ENCODE measurements at regions not wholly inside any gene's neighbourhood (a gene's known extent, or its start where the extent isn't known, plus 50 kb on each side); places are given as distances from the start of the nearest gene placed in this dataset.

DNA sequence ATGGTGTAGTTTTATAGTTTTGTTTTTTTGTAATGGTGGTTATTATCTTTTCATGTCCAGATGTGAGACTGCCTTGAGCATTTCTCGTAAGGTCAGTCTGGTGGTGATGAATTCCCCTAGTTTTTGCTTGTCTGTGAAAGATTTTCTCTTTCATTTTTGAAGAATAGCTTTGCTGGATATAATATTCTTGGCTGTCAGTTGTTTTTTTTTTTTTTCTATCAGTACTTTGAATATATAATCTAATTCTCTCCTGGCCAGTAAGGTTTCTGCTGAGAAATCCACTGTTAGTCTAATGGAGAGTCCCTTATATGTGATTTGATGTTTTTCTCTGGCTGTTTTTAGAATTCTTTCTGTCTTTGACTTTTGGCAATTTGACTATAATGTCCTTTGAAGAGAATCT is 106.9 kb downstream of the CARTPT start:
- no peak overlapping the region for H3K27ac ChIP-seq
- H3K9me3 ChIP-seq: peaks cover 0 to 22% (median 0%) of the 10 kb centered on the region in 3 donors
- no peak overlapping the region for H3K4me3 ChIP-seq
- no peaks in the 10 kb centered on the region for H3K27me3 ChIP-seq
- intact Hi-C loops (cut with DNase I; ENCODE audit: low total_unique reads): no loop called here
- TF ChIP-seq, protein P1, sequence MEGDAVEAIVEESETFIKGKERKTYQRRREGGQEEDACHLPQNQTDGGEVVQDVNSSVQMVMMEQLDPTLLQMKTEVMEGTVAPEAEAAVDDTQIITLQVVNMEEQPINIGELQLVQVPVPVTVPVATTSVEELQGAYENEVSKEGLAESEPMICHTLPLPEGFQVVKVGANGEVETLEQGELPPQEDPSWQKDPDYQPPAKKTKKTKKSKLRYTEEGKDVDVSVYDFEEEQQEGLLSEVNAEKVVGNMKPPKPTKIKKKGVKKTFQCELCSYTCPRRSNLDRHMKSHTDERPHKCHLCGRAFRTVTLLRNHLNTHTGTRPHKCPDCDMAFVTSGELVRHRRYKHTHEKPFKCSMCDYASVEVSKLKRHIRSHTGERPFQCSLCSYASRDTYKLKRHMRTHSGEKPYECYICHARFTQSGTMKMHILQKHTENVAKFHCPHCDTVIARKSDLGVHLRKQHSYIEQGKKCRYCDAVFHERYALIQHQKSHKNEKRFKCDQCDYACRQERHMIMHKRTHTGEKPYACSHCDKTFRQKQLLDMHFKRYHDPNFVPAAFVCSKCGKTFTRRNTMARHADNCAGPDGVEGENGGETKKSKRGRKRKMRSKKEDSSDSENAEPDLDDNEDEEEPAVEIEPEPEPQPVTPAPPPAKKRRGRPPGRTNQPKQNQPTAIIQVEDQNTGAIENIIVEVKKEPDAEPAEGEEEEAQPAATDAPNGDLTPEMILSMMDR (IDR thresholded peaks at IDR 0.05): no peak
- DNase-seq: no peak
- peaks cover 0 to 22% (median 19%) of the 10 kb centered on the region in 4 donors for H3K4me1 ChIP-seq
- no peaks in the 10 kb centered on the region for H3K36me3 ChIP-seq

DNA sequence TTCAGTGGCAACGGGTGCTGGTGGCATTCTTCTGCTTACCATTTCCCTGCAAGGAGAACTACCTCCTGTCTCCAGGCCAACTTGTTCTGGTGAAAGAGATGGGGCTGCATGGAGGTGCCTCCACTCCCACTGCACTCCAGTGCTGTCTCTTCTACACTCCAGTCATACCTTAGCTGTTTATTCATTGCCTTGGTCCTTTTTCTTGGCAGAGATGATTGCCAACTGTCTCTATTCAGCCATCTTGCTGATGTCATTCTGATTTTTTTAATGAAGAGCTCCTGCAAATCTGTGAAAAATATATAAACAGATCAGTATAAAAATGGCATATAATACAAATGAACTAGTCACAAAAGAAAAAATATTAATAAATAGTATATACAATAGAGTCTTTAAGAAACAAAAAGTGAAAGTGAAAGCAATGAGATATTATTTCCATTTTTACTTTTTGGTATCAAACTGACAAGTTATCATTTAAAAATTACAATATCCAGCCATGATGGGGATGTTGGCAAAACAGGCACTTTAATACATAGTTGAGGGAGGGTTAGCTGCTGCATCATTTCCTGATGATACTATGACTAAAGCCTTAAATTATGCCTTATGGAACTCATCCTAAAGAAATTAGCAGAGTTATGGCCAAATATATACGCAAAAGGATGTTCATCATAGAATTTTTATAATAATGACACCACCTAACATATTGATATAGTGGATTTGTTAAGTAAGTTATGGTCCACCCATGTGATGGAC is 109.4 kb downstream of the CARTPT start:
- TF ChIP-seq, protein P1 (IDR thresholded peaks at IDR 0.05): no peak
- peaks cover 0 to 30% (median 23%) of the 10 kb centered on the region in 4 donors for H3K4me1 ChIP-seq
- no peaks in the 10 kb centered on the region for H3K27me3 ChIP-seq
- no peak for DNase-seq
- peaks cover 0 to 13% (median 0%) of the 10 kb centered on the region in 3 donors for H3K9me3 ChIP-seq
- H3K36me3 ChIP-seq: no peaks in the 10 kb centered on the region
- no peak overlapping the region for H3K27ac ChIP-seq
- H3K4me3 ChIP-seq: no peak overlapping the region
- intact Hi-C loops (cut with DNase I; ENCODE audit: low total_unique reads): no loop called here

DNA sequence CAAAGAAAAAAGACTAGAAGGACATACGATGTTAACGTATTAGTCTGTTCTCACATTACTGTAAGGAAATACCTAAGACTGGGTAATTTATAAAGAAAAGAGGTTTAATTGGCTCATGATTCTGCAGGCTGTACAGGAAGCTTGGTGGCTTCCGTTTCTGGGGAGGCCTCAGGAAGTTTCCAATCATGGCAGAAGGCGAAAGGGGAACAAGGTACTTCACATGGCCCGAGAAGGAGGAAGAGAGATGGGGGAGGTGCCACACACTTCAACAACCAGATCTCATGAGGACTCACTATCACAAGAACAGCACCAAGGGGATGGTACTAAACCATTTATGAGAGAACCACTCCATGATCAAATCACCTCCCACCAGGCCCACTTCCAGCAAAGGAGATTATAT is 110.1 kb downstream of the CARTPT start:
- no peaks in the 10 kb centered on the region for H3K36me3 ChIP-seq
- peaks cover 0 to 13% (median 0%) of the 10 kb centered on the region in 3 donors for H3K9me3 ChIP-seq
- no peaks in the 10 kb centered on the region for H3K27me3 ChIP-seq
- TF ChIP-seq, protein P1 (IDR thresholded peaks at IDR 0.05): no peak
- peaks cover 0 to 30% (median 23%) of the 10 kb centered on the region in 4 donors for H3K4me1 ChIP-seq
- H3K27ac ChIP-seq: peak overlapping the region; percentile 75 to 79
- intact Hi-C loops (cut with DNase I; ENCODE audit: low total_unique reads): no loop called here
- no peak for DNase-seq
- no peak overlapping the region for H3K4me3 ChIP-seq

DNA sequence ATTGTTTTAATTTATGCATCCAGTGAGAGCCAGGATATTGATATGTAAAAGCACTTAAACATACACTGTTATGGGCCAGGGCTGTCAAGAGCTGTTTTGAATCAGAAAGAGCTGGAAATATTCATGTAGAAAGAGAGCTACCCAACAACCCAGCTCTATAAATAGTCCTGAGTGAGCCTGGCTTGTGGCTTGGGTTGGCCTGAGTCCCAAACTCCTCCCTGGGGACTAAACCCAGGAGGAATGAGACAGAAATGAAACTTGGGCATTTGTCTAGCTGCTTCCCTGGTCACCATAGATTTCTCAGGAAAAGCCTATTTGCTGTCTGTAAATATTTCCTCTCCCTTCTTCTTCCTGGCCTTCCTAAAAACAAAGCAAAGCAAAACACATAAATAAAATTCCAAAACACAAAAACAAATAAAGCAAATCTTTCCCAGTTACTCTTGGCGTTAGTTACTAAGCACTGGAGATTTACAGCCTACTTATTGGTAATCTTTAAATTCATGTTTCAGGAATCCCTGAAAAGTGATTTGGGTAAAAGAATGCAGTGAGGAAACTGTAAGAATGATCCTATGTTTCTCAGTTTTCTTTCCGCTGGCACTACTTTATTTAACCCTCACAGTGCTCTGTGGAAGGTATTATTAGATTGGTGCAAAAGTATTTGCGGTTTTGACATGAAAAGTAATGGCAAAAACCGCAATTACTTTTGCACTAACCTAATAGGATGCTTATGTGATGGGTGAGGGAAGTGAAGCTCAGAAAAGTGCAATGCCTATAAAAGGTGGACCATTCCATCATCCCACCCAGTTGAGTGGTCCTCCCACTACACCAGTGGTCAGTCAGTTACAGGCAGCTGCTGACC is 111.8 kb downstream of the CARTPT start:
- TF ChIP-seq, protein P1 (IDR thresholded peaks at IDR 0.05): no peak
- Histone ChIP-seq H3K4me1 (peaks cover 0 to 30% (median 23%) of the 10 kb centered on the region in 4 donors), H3K36me3 (no peaks in the 10 kb centered on the region), H3K27ac (peak overlapping the region; percentile 75 to 79), H3K9me3 (peaks cover 0 to 3% (median 0%) of the 10 kb centered on the region in 3 donors), H3K4me3 (no peak overlapping the region), H3K27me3 (no peaks in the 10 kb centered on the region)
- peak; percentile 84 to 94 for DNase-seq
- intact Hi-C loops (cut with DNase I; ENCODE audit: low total_unique reads): loop anchor here (2.0 kb wide), 1 partner anchor 102 kb away; no protein-coding TSS in a partner anchor

DNA sequence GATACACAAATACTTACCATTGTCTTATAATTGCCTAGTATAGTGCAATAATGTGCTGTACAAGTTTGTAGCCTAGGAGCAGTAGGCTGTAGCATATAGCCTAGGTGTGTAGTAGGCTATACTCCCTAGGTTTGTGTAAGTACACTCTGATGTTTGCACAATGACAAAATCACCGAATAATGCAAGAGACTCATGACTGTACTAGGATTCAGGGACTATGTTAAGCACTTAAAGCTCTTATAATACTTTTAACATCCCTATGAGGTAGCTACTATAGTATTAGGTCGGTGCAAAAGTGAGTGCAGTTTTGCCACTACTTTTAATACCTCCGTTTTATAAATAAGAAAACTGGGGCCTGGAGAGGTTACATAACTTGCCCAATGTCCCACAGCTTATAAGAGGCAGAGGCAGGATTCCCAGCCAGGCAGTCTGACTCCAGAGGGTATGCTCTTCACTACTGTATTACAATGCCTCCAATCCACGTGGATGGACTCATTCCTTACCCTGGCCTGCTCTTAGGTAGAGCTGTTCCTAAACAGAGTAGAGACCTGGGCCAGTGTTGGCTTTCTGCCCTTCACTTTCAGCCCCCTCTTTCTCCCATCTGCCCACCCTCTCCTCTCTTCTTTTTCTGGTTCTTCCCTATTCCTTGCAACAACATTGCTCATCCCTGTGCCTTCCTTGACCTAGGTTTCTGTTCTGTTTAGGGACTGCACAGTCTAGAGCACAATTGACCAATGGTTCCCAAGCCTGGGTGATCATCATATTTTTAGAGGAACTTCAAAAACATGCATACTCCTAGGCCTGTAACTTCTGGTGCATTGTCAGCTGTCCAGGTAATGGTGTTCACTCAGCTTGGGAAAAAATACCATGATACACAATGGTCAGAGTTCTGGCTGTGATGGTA is 114.0 kb downstream of the CARTPT start:
- no peaks in the 10 kb centered on the region for H3K9me3 ChIP-seq
- TF ChIP-seq, protein P1 (IDR thresholded peaks at IDR 0.05): no peak
- no peak overlapping the region for H3K4me3 ChIP-seq
- peaks cover 0 to 30% (median 21%) of the 10 kb centered on the region in 4 donors for H3K4me1 ChIP-seq
- DNase-seq: no peak
- H3K36me3 ChIP-seq: no peaks in the 10 kb centered on the region
- intact Hi-C loops (cut with DNase I; ENCODE audit: low total_unique reads): no loop called here
- no peak overlapping the region for H3K27ac ChIP-seq
- H3K27me3 ChIP-seq: no peaks in the 10 kb centered on the region
